DMS53 (cell line): ENCODE measurements at regions not wholly inside any gene's neighbourhood (a gene's known extent, or its start where the extent isn't known, plus 50 kb on each side); places are given as distances from the start of the nearest gene placed in this dataset.
A peak's percentile ranks its signal among the peaks of the same experiment; 100 is the strongest.

Experiments
- DNase-seq: peaks from one replicate; lab custom pipeline; 2025; lab: John Stamatoyannopoulos, UW

- DNase-seq = no peak
Measured at GRCh38 chr4:11268149-11268548, 160.5 kb downstream of the HS3ST1 start.

- DNase-seq = no peak
Measured at GRCh38 chr4:11264841-11265240, 163.9 kb downstream of the HS3ST1 start.

DNA sequence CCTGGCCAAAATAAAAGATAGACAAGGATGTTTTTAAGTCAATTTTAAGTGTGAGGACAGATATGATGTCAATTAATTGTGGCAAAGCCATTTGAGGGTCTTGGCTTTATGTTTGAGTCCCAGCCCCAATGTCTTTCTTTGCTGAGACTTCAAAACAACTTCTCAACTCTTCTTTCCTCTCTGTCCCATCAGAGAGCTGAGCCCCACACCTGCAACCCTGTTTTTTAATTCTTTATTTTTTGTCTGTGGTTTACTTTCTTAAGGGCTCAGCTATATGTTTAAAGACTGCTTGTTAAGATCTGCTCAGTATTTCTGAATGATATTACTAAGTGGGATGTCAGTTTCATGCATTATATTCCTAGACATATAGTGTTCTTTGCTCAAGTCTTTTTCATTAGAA is 164.3 kb downstream of the HS3ST1 start:
- DNase-seq = no peak

DNA sequence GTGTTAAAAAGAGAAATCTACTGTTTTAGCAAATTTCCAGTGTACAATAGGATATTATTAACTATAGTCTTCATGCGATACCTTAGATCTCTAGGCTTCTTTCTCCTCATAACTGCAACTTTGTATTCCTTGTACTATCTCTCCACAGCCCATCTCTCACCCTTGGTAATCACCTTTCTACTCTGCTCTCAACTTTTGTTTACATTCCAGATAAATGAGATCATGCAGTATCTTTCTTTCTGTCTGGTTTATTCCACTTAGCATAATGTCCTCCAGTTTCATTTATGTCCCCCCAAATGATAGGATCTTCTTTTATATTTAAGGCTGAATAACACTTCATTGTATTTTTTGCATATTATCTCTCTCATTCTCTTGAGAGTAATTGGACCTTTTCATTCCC is 165.5 kb downstream of the HS3ST1 start:
- peak; percentile 71 for DNase-seq

- peak; percentile 26 for DNase-seq
Measured at GRCh38 chr4:11261066-11261850, 167.4 kb downstream of the HS3ST1 start.

GRCh38 chr4:11259837-11260236 is 168.9 kb downstream of the HS3ST1 start:
- peak; percentile 89 for DNase-seq

GRCh38 chr4:11252149-11252548 is 176.5 kb downstream of the HS3ST1 start:
- no peak for DNase-seq

DNA sequence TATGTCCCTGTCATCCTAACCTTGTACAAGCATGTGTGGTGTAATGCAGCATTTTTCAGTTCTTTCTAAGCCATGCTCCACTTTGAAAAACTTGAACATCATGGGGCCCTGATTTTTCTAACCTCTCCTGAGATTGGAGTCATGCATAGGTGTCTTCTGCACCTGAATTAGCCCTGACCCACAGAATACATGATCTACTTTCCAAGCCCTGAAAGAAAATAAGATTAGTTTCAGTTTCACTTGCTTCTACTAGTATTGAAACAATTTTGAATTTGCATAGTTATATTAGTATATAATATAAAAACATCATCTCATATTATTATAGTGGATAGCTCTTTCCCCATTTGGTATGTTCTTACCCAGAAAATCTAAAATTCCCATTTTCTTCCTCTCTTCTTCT is 178.2 kb downstream of the HS3ST1 start:
- peak; percentile 37 for DNase-seq

DNA sequence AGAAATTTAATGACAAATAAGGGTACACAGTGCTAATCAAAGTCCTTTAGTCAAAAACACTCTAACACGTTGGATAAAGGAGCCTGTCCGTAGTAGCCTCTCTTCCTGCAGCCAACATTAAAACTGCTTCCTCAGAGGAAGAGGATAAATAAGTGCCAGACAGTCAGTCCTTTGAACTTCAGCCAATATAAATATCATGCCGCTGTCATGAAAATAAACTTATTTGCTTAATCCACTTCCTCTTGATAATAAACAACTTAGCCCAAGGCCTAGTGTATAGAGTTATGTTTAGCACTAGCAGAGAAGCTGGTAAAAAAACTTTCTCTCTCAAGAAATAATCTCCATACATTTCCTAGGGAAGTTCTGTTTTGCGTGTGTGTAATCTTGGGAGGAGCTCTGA is 196.7 kb downstream of the HS3ST1 start:
- DNase-seq = peak; percentile 79

- no peak for DNase-seq
Measured at GRCh38 chr4:11230866-11231265, 197.8 kb downstream of the HS3ST1 start.

- peak; percentile 85 for DNase-seq
Measured at GRCh38 chr4:11228530-11228929, 200.2 kb downstream of the HS3ST1 start.

- no peak for DNase-seq
Measured at GRCh38 chr4:11223311-11223710, 205.4 kb downstream of the HS3ST1 start.

GRCh38 chr4:11218692-11219091 is 210.0 kb downstream of the HS3ST1 start:
- DNase-seq = peak; percentile 57

- no peak for DNase-seq
Measured at GRCh38 chr4:11216520-11216919, 212.2 kb downstream of the HS3ST1 start.

GRCh38 chr4:11214281-11214680 is 214.4 kb downstream of the HS3ST1 start:
- DNase-seq = peak; percentile 95

DNA sequence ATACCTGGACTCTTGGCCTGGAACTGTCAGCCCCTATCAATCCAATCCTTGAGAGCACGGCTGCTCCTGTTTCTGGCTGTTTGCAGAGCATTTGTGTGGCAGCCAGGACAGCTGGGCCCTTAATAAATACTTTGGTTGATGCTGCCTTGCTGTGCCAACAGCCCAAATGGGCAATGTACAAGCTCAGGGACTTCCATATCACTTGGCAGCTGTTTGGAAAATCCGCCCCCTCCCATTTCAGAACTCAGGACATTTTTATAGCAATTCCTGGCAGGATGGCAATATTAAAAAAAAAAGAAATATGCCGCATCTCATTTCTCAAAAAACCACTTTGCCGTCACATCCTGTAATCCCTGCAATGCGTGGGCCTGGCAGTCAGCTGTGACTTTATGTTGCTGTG is 218.9 kb downstream of the HS3ST1 start:
- DNase-seq = no peak

DNA sequence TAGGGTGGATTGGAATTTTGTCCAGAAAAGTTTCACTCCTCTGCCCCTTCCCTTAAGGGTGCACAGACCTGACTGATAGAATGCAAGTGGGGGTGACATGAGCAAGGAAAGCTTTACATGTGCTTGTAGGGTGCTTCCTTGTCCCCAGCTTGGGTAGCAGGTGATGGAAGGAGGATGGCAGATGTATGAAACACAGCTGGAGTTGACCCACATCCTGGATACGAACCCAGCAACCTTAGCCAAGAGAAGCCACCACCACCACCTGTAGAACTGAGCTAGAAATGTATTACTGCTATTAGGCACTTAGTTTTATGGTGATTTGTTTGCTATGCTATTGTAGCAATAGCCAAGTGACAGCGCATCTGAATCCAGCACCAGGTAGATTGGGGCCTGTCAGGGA is 227.4 kb downstream of the HS3ST1 start:
- no peak for DNase-seq

DNA sequence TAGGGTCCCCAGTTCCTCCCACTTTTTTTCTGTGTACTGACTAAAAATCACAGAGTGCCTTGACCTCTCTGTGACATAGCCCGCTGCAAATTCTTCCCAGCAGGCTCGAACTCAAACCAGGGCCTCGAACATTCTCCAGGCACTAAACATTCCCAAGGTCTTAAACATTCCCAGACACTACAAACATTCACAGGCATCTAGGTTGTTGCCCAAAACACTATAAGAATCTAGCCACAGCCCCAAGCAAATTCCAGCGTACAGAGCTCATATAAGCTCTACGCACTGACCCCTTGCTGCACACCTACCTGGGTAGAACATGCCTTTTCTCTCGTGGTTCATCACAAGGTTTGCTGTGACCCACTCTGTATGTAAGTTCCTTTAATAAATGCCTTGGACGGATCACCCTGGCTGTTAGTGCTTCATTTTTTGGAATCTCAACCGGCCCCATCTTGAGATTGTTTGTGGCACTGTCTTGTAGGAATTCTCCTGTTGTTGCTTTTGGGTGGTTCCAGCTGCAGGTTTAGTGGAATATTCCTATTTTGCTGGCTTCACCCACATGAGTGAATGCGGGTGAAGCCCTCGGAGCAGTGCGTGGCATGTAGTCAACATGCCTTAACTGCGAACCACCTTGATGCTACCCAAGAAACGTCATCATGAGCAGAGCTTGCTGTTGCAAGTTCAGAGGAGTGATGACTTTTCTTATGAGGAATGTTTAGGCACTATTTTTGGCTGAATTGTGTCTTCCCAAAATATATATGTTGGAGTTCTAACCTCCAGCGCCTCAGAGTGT is 230.0 kb downstream of the HS3ST1 start:
- DNase-seq = no peak

DNA sequence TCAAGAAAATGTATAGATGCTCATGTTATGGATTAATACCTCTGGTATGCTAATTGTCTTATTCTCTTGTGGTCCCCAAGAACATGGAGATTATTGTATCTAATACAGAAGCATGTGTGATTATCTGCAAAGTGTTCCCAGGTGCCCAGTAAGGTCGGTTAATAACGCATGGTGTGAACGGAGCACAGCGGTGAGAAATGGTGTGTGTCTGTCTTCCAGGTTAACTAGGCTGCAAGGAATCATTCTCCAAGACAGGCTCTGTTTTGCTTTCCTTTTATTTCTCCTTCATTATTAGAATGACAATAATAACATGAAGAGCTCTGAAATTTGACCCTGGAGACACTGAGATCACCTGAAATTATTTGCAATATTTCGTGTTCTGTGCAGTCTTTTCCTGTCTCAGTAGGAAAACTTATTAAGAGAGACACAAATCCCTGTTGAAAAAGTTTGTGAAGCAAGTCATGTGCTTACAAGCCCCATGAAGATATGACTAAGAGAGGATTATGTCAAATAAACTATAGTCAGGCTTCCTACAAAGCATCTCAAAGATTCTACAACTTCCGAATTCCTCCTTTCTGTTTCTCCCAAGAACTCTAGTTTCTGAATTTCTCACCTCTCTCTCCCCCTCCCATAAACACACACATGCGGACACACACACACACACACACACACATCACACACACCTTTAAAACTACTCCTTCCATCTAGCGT is 230.9 kb downstream of the HS3ST1 start:
- no peak for DNase-seq

DNA sequence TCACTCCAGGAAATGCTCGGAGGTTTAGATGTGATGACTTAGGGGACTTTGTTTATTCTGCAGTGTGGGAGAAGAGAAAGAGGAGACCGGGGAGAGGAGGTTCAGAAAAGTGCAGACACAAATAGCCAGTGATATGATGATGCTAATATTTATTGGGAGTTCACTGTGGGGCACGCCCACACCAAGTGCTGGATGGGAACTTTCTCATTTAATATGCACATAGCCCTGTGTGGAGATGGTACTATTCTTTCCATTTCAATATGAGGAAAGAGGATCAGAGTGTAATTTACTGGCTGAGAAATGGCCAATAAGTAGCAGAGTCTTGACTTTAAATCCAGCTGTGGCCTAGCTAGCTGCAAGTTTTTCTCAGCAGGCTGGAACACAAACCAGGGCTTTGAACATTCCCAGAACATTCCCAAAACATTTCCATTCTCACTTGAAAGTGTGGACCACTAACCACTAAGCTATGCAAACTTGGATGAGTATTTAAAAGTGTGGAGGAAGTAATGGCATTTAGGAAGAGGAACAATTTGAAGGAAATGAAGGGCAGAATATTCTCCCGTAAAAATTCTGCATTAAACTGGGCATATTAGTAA is 231.7 kb downstream of the HS3ST1 start:
- no peak for DNase-seq

- DNase-seq = no peak
Measured at GRCh38 chr4:11194431-11194830, 234.3 kb downstream of the HS3ST1 start.

GRCh38 chr4:11189756-11190155 is 238.9 kb downstream of the HS3ST1 start:
- no peak for DNase-seq
